ENCODE measurements at regions not wholly inside any gene's neighbourhood (a gene's known extent, or its start where the extent isn't known, plus 50 kb on each side); places are given as distances from the start of the nearest gene placed in this dataset.

- ChIA-PET CTCF (no interaction called here), POLR2A (no interaction called here)
- Mint-ChIP-seq H3K27me3 (no peaks in the 10 kb centered on the region), H3K27ac (no peak overlapping the region), H3K9me3 (peaks cover 0 to 7% (median 0%) of the 10 kb centered on the region in 3 donors), H3K36me3 (no peaks in the 10 kb centered on the region), H3K4me1 (no peaks in the 10 kb centered on the region), H3K4me3 (no peak overlapping the region)
- DNase-seq (no peak), ATAC-seq (replicated peaks in 1 of 4) (no peak)
- H3K27ac ChIP-seq (ENCODE audit: low read length), result no peak overlapping the region
- no CpG with 5 or more reads among the region's 3 CpGs for WGBS (ENCODE audit: insufficient coverage)
- H3K4me3 ChIP-seq (ENCODE audit: control insufficient read depth in 1 of 2, extremely low read depth in 1 of 2, low read length in 1 of 2), result no peak overlapping the region
- H3K27me3 ChIP-seq (replicated peaks in 1 of 2; ENCODE audit: control insufficient read depth in 2 of 2, extremely low read depth in 1 of 2, insufficient read depth in 2 of 2, low read length in 1 of 2), result no peaks in the 10 kb centered on the region
- no peaks in the 10 kb centered on the region for H3K4me1 ChIP-seq (ENCODE audit: control insufficient read depth in 1 of 2, extremely low read depth in 1 of 2, insufficient read depth in 2 of 2, low read length in 2 of 2)
- no peaks in the 10 kb centered on the region for H3K9me3 ChIP-seq
- no peaks in the 10 kb centered on the region for H3K36me3 ChIP-seq (ENCODE audit: control insufficient read depth in 2 of 2, extremely low read depth in 1 of 2, insufficient read depth in 1 of 2, low read length in 1 of 2)
These were observed 674.5 kb upstream of the CXADR start for GRCh38 chr21:16838331-16838730.

- ChIA-PET POLR2A (no interaction called here), CTCF (no interaction called here)
- Mint-ChIP-seq H3K9me3 (peaks cover 5 to 10% (median 5%) of the 10 kb centered on the region in 3 donors), H3K4me1 (no peaks in the 10 kb centered on the region), H3K27me3 (no peaks in the 10 kb centered on the region), H3K4me3 (no peak overlapping the region), H3K27ac (no peak overlapping the region), H3K36me3 (no peaks in the 10 kb centered on the region)
- no peak overlapping the region for H3K4me3 ChIP-seq (ENCODE audit: control insufficient read depth in 1 of 2, extremely low read depth in 1 of 2, low read length in 1 of 2)
- no peaks in the 10 kb centered on the region for H3K27me3 ChIP-seq (replicated peaks in 1 of 2; ENCODE audit: control insufficient read depth in 2 of 2, extremely low read depth in 1 of 2, insufficient read depth in 2 of 2, low read length in 1 of 2)
- no peaks in the 10 kb centered on the region for H3K4me1 ChIP-seq (ENCODE audit: control insufficient read depth in 1 of 2, extremely low read depth in 1 of 2, insufficient read depth in 2 of 2, low read length in 2 of 2)
- no peaks in the 10 kb centered on the region for H3K36me3 ChIP-seq (ENCODE audit: control insufficient read depth in 2 of 2, extremely low read depth in 1 of 2, insufficient read depth in 1 of 2, low read length in 1 of 2)
- no peaks in the 10 kb centered on the region for H3K9me3 ChIP-seq
- H3K27ac ChIP-seq (ENCODE audit: low read length), result no peak overlapping the region
- ATAC-seq (replicated peaks in 1 of 4), result no peak
- DNase-seq, result no peak
These were observed 672.3 kb upstream of the CXADR start for GRCh38 chr21:16840538-16840937.

DNA sequence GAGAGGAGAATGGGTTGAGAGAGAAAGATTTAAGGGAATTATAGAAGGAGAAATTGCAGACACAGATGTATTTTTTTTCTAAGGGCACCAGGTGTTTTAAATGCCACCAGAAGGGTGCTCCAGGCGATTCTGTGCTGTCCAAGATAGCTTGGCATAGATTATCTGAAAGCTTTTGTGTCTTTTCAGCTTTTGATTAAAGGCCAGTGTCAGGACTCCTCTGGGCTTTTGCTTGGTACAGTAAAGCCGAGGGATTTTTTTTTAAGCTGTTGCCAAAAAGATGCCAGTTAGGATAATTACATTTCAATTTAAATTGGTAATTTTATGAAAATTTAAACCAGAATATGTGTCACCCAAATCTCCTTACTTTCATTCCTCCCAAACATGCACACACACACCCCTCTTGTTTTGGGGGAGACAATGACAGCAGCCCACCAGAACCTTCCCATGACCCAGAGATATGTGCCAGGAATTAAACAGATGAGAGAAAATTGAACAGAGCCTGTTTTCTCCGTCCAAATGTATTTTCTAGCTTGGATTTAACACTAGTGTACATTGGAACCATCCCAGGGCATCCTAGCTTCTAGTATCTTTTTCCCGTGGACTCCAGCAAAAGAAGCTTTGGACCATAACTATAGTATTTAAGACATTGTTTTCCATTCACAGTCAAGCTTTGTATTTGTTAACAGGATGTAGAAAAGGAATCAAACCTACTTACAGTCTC, 670.7 kb upstream of the CXADR start:
- ChIA-PET POLR2A (interaction anchor here in 1 of 2 donors (0.6 kb wide), 1 partner anchor 951 kb away, joined by 6 read pairs; no protein-coding TSS in a partner anchor), CTCF (no interaction called here)
- no peak overlapping the region for H3K4me3 Mint-ChIP-seq
- DNase-seq (no peak), ATAC-seq (replicated peaks in 1 of 4) (no peak)
- Histone ChIP-seq H3K36me3 (ENCODE audit: control insufficient read depth in 2 of 2, extremely low read depth in 1 of 2, insufficient read depth in 1 of 2, low read length in 1 of 2) (no peaks in the 10 kb centered on the region), H3K4me3 (ENCODE audit: control insufficient read depth in 1 of 2, extremely low read depth in 1 of 2, low read length in 1 of 2) (no peak overlapping the region), H3K4me1 (ENCODE audit: control insufficient read depth in 1 of 2, extremely low read depth in 1 of 2, insufficient read depth in 2 of 2, low read length in 2 of 2) (no peaks in the 10 kb centered on the region), H3K27ac (ENCODE audit: low read length) (no peak overlapping the region), H3K27me3 (replicated peaks in 1 of 2; ENCODE audit: control insufficient read depth in 2 of 2, extremely low read depth in 1 of 2, insufficient read depth in 2 of 2, low read length in 1 of 2) (no peaks in the 10 kb centered on the region), H3K9me3 (no peaks in the 10 kb centered on the region)
- 13% methylated on average over 1 of the region's 4 CpGs for WGBS (ENCODE audit: insufficient coverage)
- peaks cover 2 to 11% (median 7%) of the 10 kb centered on the region in 3 donors for H3K9me3 Mint-ChIP-seq
- no peaks in the 10 kb centered on the region for H3K36me3 Mint-ChIP-seq
- H3K27ac Mint-ChIP-seq, result no peak overlapping the region
- H3K4me1 Mint-ChIP-seq, result no peaks in the 10 kb centered on the region
- no peaks in the 10 kb centered on the region for H3K27me3 Mint-ChIP-seq

GRCh38 chr21:16842696-16843035, 670.2 kb upstream of the CXADR start:
- Mint-ChIP-seq H3K4me1 (no peaks in the 10 kb centered on the region), H3K4me3 (no peak overlapping the region), H3K27me3 (no peaks in the 10 kb centered on the region), H3K27ac (no peak overlapping the region), H3K36me3 (no peaks in the 10 kb centered on the region), H3K9me3 (peaks cover 2 to 11% (median 7%) of the 10 kb centered on the region in 3 donors)
- ATAC-seq (replicated peaks in 1 of 4) (no peak), DNase-seq (no peak)
- Histone ChIP-seq H3K27ac (ENCODE audit: low read length) (no peak overlapping the region), H3K9me3 (no peaks in the 10 kb centered on the region), H3K4me1 (ENCODE audit: control insufficient read depth in 1 of 2, extremely low read depth in 1 of 2, insufficient read depth in 2 of 2, low read length in 2 of 2) (no peaks in the 10 kb centered on the region), H3K4me3 (ENCODE audit: control insufficient read depth in 1 of 2, extremely low read depth in 1 of 2, low read length in 1 of 2) (no peak overlapping the region), H3K36me3 (ENCODE audit: control insufficient read depth in 2 of 2, extremely low read depth in 1 of 2, insufficient read depth in 1 of 2, low read length in 1 of 2) (no peaks in the 10 kb centered on the region), H3K27me3 (replicated peaks in 1 of 2; ENCODE audit: control insufficient read depth in 2 of 2, extremely low read depth in 1 of 2, insufficient read depth in 2 of 2, low read length in 1 of 2) (no peaks in the 10 kb centered on the region)
- WGBS (ENCODE audit: insufficient coverage), result no CpG with 5 or more reads among the region's 5 CpGs
- CTCF ChIA-PET, result no interaction called here
- POLR2A ChIA-PET, result interaction anchor here in 1 of 2 donors (0.6 kb wide), 1 partner anchor 951 kb away, joined by 6 read pairs; no protein-coding TSS in a partner anchor

DNA sequence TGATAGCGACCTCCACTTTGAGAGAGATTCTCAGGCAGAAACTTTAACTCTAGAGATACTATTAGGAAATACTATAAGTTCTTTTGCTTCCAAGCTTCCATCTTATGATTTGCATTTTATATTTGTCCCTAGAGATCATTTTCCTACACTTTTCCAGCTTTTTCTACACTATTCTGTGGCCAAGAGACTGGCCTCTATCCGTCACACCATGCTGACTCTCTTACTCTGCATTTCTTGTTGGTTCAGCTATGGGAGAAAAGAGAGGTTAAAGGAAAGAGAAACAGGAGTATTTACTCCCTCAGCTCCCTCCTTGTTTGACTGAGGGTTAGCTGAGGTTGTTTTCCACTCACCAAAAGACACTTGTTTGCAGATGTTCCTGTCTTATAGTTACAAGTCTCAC, 665.6 kb upstream of the CXADR start:
- ATAC-seq (replicated peaks in 1 of 4) (no peak), DNase-seq (no peak)
- Histone ChIP-seq H3K4me1 (ENCODE audit: control insufficient read depth in 1 of 2, extremely low read depth in 1 of 2, insufficient read depth in 2 of 2, low read length in 2 of 2) (no peaks in the 10 kb centered on the region), H3K4me3 (ENCODE audit: control insufficient read depth in 1 of 2, extremely low read depth in 1 of 2, low read length in 1 of 2) (no peak overlapping the region), H3K9me3 (no peaks in the 10 kb centered on the region), H3K27me3 (replicated peaks in 1 of 2; ENCODE audit: control insufficient read depth in 2 of 2, extremely low read depth in 1 of 2, insufficient read depth in 2 of 2, low read length in 1 of 2) (no peaks in the 10 kb centered on the region), H3K36me3 (ENCODE audit: control insufficient read depth in 2 of 2, extremely low read depth in 1 of 2, insufficient read depth in 1 of 2, low read length in 1 of 2) (no peaks in the 10 kb centered on the region), H3K27ac (ENCODE audit: low read length) (no peak overlapping the region)
- no peaks in the 10 kb centered on the region for H3K4me1 Mint-ChIP-seq
- H3K27ac Mint-ChIP-seq, result no peak overlapping the region
- POLR2A ChIA-PET, result no interaction called here
- CTCF ChIA-PET, result no interaction called here
- H3K36me3 Mint-ChIP-seq, result no peaks in the 10 kb centered on the region
- H3K27me3 Mint-ChIP-seq, result no peaks in the 10 kb centered on the region
- peaks cover 2 to 24% (median 11%) of the 10 kb centered on the region in 3 donors for H3K9me3 Mint-ChIP-seq
- no CpG with 5 or more reads among the region's 2 CpGs for WGBS (ENCODE audit: insufficient coverage)
- H3K4me3 Mint-ChIP-seq, result no peak overlapping the region

DNA sequence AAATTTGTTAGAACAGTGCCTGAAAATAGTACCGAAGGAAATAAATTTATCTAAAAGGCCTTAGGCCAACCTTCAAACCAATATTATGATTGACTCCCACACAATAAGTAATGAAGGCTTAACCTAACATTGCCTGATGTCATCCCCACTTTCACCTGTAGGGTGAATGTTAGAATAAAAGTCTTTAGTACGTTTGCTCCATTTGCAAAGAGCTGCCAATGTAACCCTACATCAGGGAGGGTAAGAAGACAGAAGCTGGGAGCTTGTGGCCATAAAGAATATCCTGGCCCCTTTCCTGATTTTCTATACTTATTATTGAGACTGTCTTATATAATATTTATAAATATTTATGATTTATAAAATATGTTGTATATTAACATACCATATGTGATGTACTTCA, 661.8 kb upstream of the CXADR start:
- no CpG with 5 or more reads among the region's 2 CpGs for WGBS (ENCODE audit: insufficient coverage)
- Histone ChIP-seq H3K9me3 (no peaks in the 10 kb centered on the region), H3K27ac (ENCODE audit: low read length) (no peak overlapping the region), H3K27me3 (replicated peaks in 1 of 2; ENCODE audit: control insufficient read depth in 2 of 2, extremely low read depth in 1 of 2, insufficient read depth in 2 of 2, low read length in 1 of 2) (no peaks in the 10 kb centered on the region), H3K36me3 (ENCODE audit: control insufficient read depth in 2 of 2, extremely low read depth in 1 of 2, insufficient read depth in 1 of 2, low read length in 1 of 2) (no peaks in the 10 kb centered on the region), H3K4me3 (ENCODE audit: control insufficient read depth in 1 of 2, extremely low read depth in 1 of 2, low read length in 1 of 2) (no peak overlapping the region), H3K4me1 (ENCODE audit: control insufficient read depth in 1 of 2, extremely low read depth in 1 of 2, insufficient read depth in 2 of 2, low read length in 2 of 2) (no peaks in the 10 kb centered on the region)
- Mint-ChIP-seq H3K27ac (no peak overlapping the region), H3K36me3 (no peaks in the 10 kb centered on the region), H3K27me3 (no peaks in the 10 kb centered on the region), H3K4me3 (no peak overlapping the region), H3K9me3 (peaks cover 4 to 28% (median 5%) of the 10 kb centered on the region in 3 donors), H3K4me1 (no peaks in the 10 kb centered on the region)
- ChIA-PET CTCF (no interaction called here), POLR2A (no interaction called here)
- no peak for ATAC-seq (replicated peaks in 1 of 4)
- DNase-seq, result no peak

DNA sequence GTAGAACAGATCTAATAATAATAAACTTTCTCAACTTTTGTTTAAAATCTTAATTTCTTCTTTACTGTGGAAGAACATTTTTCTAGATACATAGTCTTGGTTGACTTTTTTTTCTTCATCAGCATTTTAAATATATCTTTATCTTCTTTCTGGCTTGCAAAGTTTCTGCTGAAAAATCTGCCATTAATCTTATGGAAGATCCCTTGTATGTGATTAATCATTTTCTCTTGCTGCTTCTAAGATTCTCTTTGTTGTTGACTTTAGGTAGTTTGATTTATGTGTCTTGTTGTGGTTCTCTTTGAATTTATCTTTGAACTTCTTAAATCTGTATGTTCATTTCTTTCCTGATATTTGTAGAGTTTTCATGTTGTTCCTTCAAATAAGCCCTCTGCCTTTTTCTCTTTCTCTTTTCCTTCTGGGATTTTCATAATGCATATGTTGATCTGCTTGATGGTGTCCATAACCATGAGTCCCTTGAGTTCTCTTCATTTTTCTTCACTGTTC, 657.6 kb upstream of the CXADR start:
- H3K36me3 Mint-ChIP-seq, result no peaks in the 10 kb centered on the region
- no peaks in the 10 kb centered on the region for H3K36me3 ChIP-seq (ENCODE audit: control insufficient read depth in 2 of 2, extremely low read depth in 1 of 2, insufficient read depth in 1 of 2, low read length in 1 of 2)
- H3K4me1 Mint-ChIP-seq, result no peaks in the 10 kb centered on the region
- H3K4me1 ChIP-seq (ENCODE audit: control insufficient read depth in 1 of 2, extremely low read depth in 1 of 2, insufficient read depth in 2 of 2, low read length in 2 of 2), result no peaks in the 10 kb centered on the region
- peaks cover 7 to 41% (median 15%) of the 10 kb centered on the region in 3 donors for H3K9me3 Mint-ChIP-seq
- H3K4me3 ChIP-seq (ENCODE audit: control insufficient read depth in 1 of 2, extremely low read depth in 1 of 2, low read length in 1 of 2), result no peak overlapping the region
- no peak for DNase-seq
- H3K27ac ChIP-seq (ENCODE audit: low read length), result no peak overlapping the region
- H3K27ac Mint-ChIP-seq, result no peak overlapping the region
- ChIA-PET CTCF (no interaction called here), POLR2A (no interaction called here)
- no peaks in the 10 kb centered on the region for H3K27me3 Mint-ChIP-seq
- no peaks in the 10 kb centered on the region for H3K9me3 ChIP-seq
- no peaks in the 10 kb centered on the region for H3K27me3 ChIP-seq (replicated peaks in 1 of 2; ENCODE audit: control insufficient read depth in 2 of 2, extremely low read depth in 1 of 2, insufficient read depth in 2 of 2, low read length in 1 of 2)
- no peak overlapping the region for H3K4me3 Mint-ChIP-seq
- no peak for ATAC-seq (replicated peaks in 1 of 4)

All from T-cell (primary cell).